ENCODE measurements at regions not wholly inside any gene's neighbourhood (a gene's known extent, or its start where the extent isn't known, plus 50 kb on each side); places are given as distances from the start of the nearest gene placed in this dataset.
"Not testable (repeated sequence)": the region's sequence is repeated elsewhere in the genome, so short reads cannot be mapped to it uniquely, and the experiment has no call there.

DNA sequence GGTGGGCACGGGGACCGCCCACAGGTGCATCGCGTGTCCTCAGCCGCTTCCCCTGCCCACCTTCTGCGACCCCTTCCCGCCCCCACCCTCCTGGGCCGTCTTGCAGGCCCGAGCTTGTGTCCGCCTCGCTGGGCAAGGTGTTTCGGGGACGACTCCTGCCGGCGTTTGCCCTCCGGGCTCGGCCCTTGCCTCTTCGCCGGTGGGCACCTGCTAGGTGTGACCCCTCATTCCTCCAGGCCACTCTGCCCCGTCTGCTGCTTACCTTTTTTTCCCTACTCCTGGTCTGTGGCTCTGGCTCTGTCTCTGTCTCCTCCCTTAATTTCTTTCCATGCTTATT, 219.7 kb downstream of the RTP5 start:
- TF ChIP-seq, protein P1, sequence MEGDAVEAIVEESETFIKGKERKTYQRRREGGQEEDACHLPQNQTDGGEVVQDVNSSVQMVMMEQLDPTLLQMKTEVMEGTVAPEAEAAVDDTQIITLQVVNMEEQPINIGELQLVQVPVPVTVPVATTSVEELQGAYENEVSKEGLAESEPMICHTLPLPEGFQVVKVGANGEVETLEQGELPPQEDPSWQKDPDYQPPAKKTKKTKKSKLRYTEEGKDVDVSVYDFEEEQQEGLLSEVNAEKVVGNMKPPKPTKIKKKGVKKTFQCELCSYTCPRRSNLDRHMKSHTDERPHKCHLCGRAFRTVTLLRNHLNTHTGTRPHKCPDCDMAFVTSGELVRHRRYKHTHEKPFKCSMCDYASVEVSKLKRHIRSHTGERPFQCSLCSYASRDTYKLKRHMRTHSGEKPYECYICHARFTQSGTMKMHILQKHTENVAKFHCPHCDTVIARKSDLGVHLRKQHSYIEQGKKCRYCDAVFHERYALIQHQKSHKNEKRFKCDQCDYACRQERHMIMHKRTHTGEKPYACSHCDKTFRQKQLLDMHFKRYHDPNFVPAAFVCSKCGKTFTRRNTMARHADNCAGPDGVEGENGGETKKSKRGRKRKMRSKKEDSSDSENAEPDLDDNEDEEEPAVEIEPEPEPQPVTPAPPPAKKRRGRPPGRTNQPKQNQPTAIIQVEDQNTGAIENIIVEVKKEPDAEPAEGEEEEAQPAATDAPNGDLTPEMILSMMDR (IDR thresholded peaks at IDR 0.05 in 2 of 3, conservative IDR thresholded peaks at IDR 0.05 in 1 of 3; ENCODE audit: control insufficient read depth in 2 of 3, extremely low read depth in 1 of 3, insufficient read depth in 1 of 3, low read depth in 3 of 3, low read length in 3 of 3), result not testable (repeated sequence)
- TF ChIP-seq RAD21 (IDR thresholded peaks at IDR 0.05; ENCODE audit: insufficient read depth, low read depth, low read length); POLR2AphosphoS5 (IDR thresholded peaks at IDR 0.05; ENCODE audit: low read length); MTA2 (IDR thresholded peaks at IDR 0.05; ENCODE audit: low read depth); CHD1 (IDR thresholded peaks at IDR 0.05; ENCODE audit: low read depth, low read length); POLR2A (IDR thresholded peaks at IDR 0.05; ENCODE audit: low read depth, low read length); MXI1 (IDR thresholded peaks at IDR 0.05; ENCODE audit: low read depth, low read length); SIN3A (IDR thresholded peaks at IDR 0.05; ENCODE audit: low read depth, low read length); EGR1 (IDR thresholded peaks at IDR 0.05; ENCODE audit: borderline replicate concordance in 1 of 2, low read depth in 2 of 2, low read length in 2 of 2): not testable (repeated sequence)
